A549 (cell line): ENCODE measurements at regions not wholly inside any gene's neighbourhood (a gene's known extent, or its start where the extent isn't known, plus 50 kb on each side); places are given as distances from the start of the nearest gene placed in this dataset.

Source experiments
- BHLHE40 ChIP-seq: IDR thresholded peaks from 2 replicates; pipeline ENCODE4 v1.6.1; 2012; ENCODE audit warnings: low read depth, low read length, inconsistent platforms
- CBX8 ChIP-seq: fragments of 200-600 bp; sonication (generic); IDR thresholded peaks from 2 replicates; pipeline ENCODE4 v1.6.1; 2016
- CTCF ChIP-seq: fragments of >200 bp; sonication (Bioruptor Twin); formaldehyde crosslinking; IDR thresholded peaks from 3 replicates; pipeline ENCODE4 v1.5.1; 2016
- MAFK ChIP-seq: fragments of 450-650 bp; IDR thresholded peaks from 2 replicates; pipeline ENCODE4 v1.6.1; 2014; ENCODE audit not compliant: partially characterized antibody
- MAX ChIP-seq: IDR thresholded peaks from 2 replicates; pipeline ENCODE4 v1.6.1; 2012
- PBX3 ChIP-seq: IDR thresholded peaks from 2 replicates; pipeline ENCODE4 v1.6.1; 2012
- RAD21 ChIP-seq, 2 experiments: fragments of >200 bp in 1 of 2; sonication (Bioruptor Twin) in 1 of 2; formaldehyde crosslinking in 1 of 2; IDR thresholded peaks in 1 of 2; conservative IDR thresholded peaks in 1 of 2; 2 replicates in 1 of 2; 3 replicates in 1 of 2; pipeline ENCODE4 v1.6.1; 2012 to 2018; ENCODE audit warnings: inconsistent platforms in 1 of 2
- USF2 ChIP-seq: fragments of 450-650 bp; IDR thresholded peaks from 2 replicates; pipeline ENCODE4 v1.6.1; 2014; ENCODE audit warnings: antibody characterized with exemption

- TF ChIP-seq RAD21 (conservative IDR thresholded peaks at IDR 0.05 in 1 of 2, IDR thresholded peaks at IDR 0.05 in 1 of 2) (no peak), CTCF (no peak), MAX (no peak), CBX8 (no peak), USF2 (no peak), BHLHE40 (no peak), MAFK (no peak), PBX3 (no peak)
Measured at GRCh38 chr1:192732787-192733186, 76.1 kb upstream of the RGS2 start.
